ENCODE measurements at regions not wholly inside any gene's neighbourhood (a gene's known extent, or its start where the extent isn't known, plus 50 kb on each side); places are given as distances from the start of the nearest gene placed in this dataset.

GRCh38 chr5:4927097-4927496, 213.0 kb upstream of the ADAMTS16 start:
- TF ChIP-seq CTCF (IDR thresholded peaks at IDR 0.05), result no peak
- no peak for ATAC-seq
- no peak for FAIRE-seq
- no peaks in the 10 kb centered on the region for H3K36me3 ChIP-seq
- no peak overlapping the region for H3K27ac ChIP-seq
- no peaks in the 10 kb centered on the region for H3K9me3 ChIP-seq
- H3K27me3 ChIP-seq, result no peaks in the 10 kb centered on the region
- DNase-seq, result no peak
- WGBS, 2 donors, result 62 to 63% methylated on average over 2 of the region's 2 CpGs
- H3K4me3 ChIP-seq, result no peak overlapping the region
- no peaks in the 10 kb centered on the region for H3K4me1 ChIP-seq
- intact Hi-C loops (cut with DNase I), result no loop called here

- Histone ChIP-seq H3K4me3 (no peak overlapping the region), H3K9me3 (no peaks in the 10 kb centered on the region), H3K36me3 (no peaks in the 10 kb centered on the region), H3K27me3 (no peaks in the 10 kb centered on the region), H3K4me1 (no peaks in the 10 kb centered on the region), H3K27ac (no peak overlapping the region)
- DNase-seq (no peak), ATAC-seq (no peak), FAIRE-seq (no peak)
- intact Hi-C loops (cut with DNase I), result no loop called here
- TF ChIP-seq CTCF (IDR thresholded peaks at IDR 0.05), result no peak
- WGBS, 2 donors, result 68 to 81% methylated on average over 5 of the region's 5 CpGs
Measured at GRCh38 chr5:4928409-4928808, 211.7 kb upstream of the ADAMTS16 start.

- no peaks in the 10 kb centered on the region for H3K36me3 ChIP-seq
- intact Hi-C loops (cut with DNase I), result no loop called here
Measured at GRCh38 chr5:4929092-4929655, 211.0 kb upstream of the ADAMTS16 start.

GRCh38 chr5:4939042-4939781, 200.9 kb upstream of the ADAMTS16 start:
- Histone ChIP-seq H3K9me3 (no peaks in the 10 kb centered on the region), H3K4me1 (no peaks in the 10 kb centered on the region), H3K27ac (no peak overlapping the region), H3K36me3 (no peaks in the 10 kb centered on the region), H3K4me3 (no peak overlapping the region), H3K27me3 (no peaks in the 10 kb centered on the region)
- FAIRE-seq (no peak), DNase-seq (no peak), ATAC-seq (no peak)
- intact Hi-C loops (cut with DNase I), result no loop called here
- WGBS, 2 donors, result 55 to 74% methylated on average over 15 of the region's 15 CpGs
- TF ChIP-seq CTCF (IDR thresholded peaks at IDR 0.05), result no peak

More at GRCh38 chr5:4929092-4929655, 211.0 kb upstream of the ADAMTS16 start:
- Histone ChIP-seq H3K9me3 (no peaks in the 10 kb centered on the region), H3K4me1 (no peaks in the 10 kb centered on the region), H3K27ac (no peak overlapping the region), H3K27me3 (no peaks in the 10 kb centered on the region), H3K4me3 (no peak overlapping the region)
- no peak for ATAC-seq
- TF ChIP-seq CTCF (IDR thresholded peaks at IDR 0.05), result no peak
- 59 to 71% methylated on average over 11 of the region's 11 CpGs for WGBS, 2 donors
- no peak for FAIRE-seq
- DNase-seq, result no peak

GRCh38 chr5:4941161-4941560, 199.0 kb upstream of the ADAMTS16 start:
- no peaks in the 10 kb centered on the region for H3K27me3 ChIP-seq
- H3K4me1 ChIP-seq, result no peaks in the 10 kb centered on the region
- no peak overlapping the region for H3K4me3 ChIP-seq
- no peaks in the 10 kb centered on the region for H3K9me3 ChIP-seq
- TF ChIP-seq CTCF (IDR thresholded peaks at IDR 0.05), result no peak
- no peak overlapping the region for H3K27ac ChIP-seq
- H3K36me3 ChIP-seq, result no peaks in the 10 kb centered on the region
- WGBS, 2 donors, result 73 to 81% methylated on average over 12 of the region's 12 CpGs
- intact Hi-C loops (cut with DNase I), result no loop called here
- DNase-seq (no peak), ATAC-seq (no peak), FAIRE-seq (no peak)

Measured in pancreas (tissue), 10 donors.